Ovary (tissue), 3 donors: ENCODE measurements at regions not wholly inside any gene's neighbourhood (a gene's known extent, or its start where the extent isn't known, plus 50 kb on each side); places are given as distances from the start of the nearest gene placed in this dataset.

ENCODE experiments used
- CTCF ChIP-seq, 3 donors: fragments of 450-650 bp in 2 of 3; fragments of 200-600 bp in 1 of 3; IDR thresholded peaks; one replicate each; pipeline versions ENCODE4 v1.5.1 to v1.8.0; 2016 to 2022; ENCODE audit warnings: antibody characterized with exemption in 3 of 3, mild to moderate bottlenecking in 1 of 3
- EP300 ChIP-seq: sonication (generic); formaldehyde crosslinking; IDR thresholded peaks from one replicate; pipeline ENCODE4 v1.6.1; 2017; ENCODE audit warnings: antibody characterized with exemption
- POLR2A ChIP-seq: fragments of 450-650 bp; IDR thresholded peaks from one replicate; pipeline ENCODE4 v1.6.1; 2017; ENCODE audit warnings: antibody characterized with exemption, mild to moderate bottlenecking, moderate library complexity
- donor health status: DM: no; HTN: no; CAD: no.

GRCh38 chr20:19113343-19113930 is 99.0 kb upstream of the SLC24A3 start:
- TF ChIP-seq EP300 (no peak), CTCF (IDR thresholded peaks at IDR 0.05) (no peak), POLR2A (no peak)
